Prostate gland (tissue), 2 donors: ENCODE measurements at regions not wholly inside any gene's neighbourhood (a gene's known extent, or its start where the extent isn't known, plus 50 kb on each side); places are given as distances from the start of the nearest gene placed in this dataset.

Experiments used
- POLR2A ChIP-seq: fragments of 450-650 bp; IDR thresholded peaks from one replicate; pipeline ENCODE4 v1.6.1; 2016; ENCODE audit warnings: antibody characterized with exemption, mild to moderate bottlenecking
- POLR2AphosphoS5 ChIP-seq: sonication (generic); formaldehyde crosslinking; IDR thresholded peaks from one replicate; pipeline ENCODE4 v1.6.1; 2017; ENCODE audit warnings: antibody characterized with exemption
- TF ChIP-seq, protein P1 (sequence below), 4 experiments: fragments of 200-600 bp in 2 of 4; fragments of 450-650 bp in 2 of 4; sonication (generic) in 2 of 4; IDR thresholded peaks; 1 replicate in 3 of 4; 2 replicates in 1 of 4; pipeline ENCODE4 v1.5.1; 2016 to 2019; ENCODE audit warnings: antibody characterized with exemption in 4 of 4, mild to moderate bottlenecking in 2 of 4, moderate library complexity in 2 of 4

DNA sequence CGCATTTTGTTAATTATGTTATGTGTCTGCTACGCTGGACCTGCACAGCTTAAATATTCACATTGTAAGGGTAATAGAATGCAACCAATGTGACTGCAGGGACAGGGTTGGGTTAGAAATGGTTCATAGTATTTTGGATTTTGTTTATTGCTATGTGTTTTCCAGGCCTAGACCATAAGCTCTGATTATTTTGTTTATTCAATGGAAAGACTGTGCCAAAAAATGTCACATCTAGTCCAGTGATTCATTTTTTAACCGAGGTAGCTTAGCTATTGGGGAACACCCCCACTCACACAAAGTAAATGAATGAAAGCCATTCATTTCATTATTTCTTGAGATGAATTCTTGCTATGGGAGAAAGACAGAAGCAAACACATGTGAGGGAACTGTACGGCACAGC, 516.5 kb upstream of the ANKRD30A start:
- TF ChIP-seq, protein P1, sequence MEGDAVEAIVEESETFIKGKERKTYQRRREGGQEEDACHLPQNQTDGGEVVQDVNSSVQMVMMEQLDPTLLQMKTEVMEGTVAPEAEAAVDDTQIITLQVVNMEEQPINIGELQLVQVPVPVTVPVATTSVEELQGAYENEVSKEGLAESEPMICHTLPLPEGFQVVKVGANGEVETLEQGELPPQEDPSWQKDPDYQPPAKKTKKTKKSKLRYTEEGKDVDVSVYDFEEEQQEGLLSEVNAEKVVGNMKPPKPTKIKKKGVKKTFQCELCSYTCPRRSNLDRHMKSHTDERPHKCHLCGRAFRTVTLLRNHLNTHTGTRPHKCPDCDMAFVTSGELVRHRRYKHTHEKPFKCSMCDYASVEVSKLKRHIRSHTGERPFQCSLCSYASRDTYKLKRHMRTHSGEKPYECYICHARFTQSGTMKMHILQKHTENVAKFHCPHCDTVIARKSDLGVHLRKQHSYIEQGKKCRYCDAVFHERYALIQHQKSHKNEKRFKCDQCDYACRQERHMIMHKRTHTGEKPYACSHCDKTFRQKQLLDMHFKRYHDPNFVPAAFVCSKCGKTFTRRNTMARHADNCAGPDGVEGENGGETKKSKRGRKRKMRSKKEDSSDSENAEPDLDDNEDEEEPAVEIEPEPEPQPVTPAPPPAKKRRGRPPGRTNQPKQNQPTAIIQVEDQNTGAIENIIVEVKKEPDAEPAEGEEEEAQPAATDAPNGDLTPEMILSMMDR (IDR thresholded peaks at IDR 0.05): no peak
- no peak for TF ChIP-seq POLR2A
- TF ChIP-seq POLR2AphosphoS5: no peak
